Spleen (tissue), 7 donors: ENCODE measurements at regions not wholly inside any gene's neighbourhood (a gene's known extent, or its start where the extent isn't known, plus 50 kb on each side); places are given as distances from the start of the nearest gene placed in this dataset.

Experiments used
- POLR2A ChIP-seq, 3 donors: fragments of 450-650 bp; IDR thresholded peaks; one replicate each; pipeline ENCODE4 v1.5.1; 2017; ENCODE audit warnings: antibody characterized with exemption in 3 of 3, mild to moderate bottlenecking in 1 of 3
- POLR2AphosphoS5 ChIP-seq, 3 donors: sonication (generic); formaldehyde crosslinking; IDR thresholded peaks; one replicate each; pipeline ENCODE4 v1.5.1; 2017; ENCODE audit warnings: antibody characterized with exemption in 3 of 3
- TF ChIP-seq, protein P1 (sequence below), 11 experiments: fragments of 200-600 bp in 7 of 11; fragments of 450-650 bp in 4 of 11; sonication (generic) in 4 of 11; IDR thresholded peaks in 8 of 11; conservative IDR thresholded peaks in 3 of 11; 1 replicate in 7 of 11; 2 replicates in 4 of 11; pipeline versions ENCODE4 v1.4.0 to v1.8.0; 2016 to 2021; ENCODE audit warnings: antibody characterized with exemption in 11 of 11, inconsistent platforms in 4 of 11, mild to moderate bottlenecking in 1 of 11
- donor health status: DM: no; HTN: no; CAD: no; lungs with moderate emphysema.
- donor health status: DM: no; HTN: no; CAD: no.
- donor health status: DM: no; HTN: no; CAD: no.

DNA sequence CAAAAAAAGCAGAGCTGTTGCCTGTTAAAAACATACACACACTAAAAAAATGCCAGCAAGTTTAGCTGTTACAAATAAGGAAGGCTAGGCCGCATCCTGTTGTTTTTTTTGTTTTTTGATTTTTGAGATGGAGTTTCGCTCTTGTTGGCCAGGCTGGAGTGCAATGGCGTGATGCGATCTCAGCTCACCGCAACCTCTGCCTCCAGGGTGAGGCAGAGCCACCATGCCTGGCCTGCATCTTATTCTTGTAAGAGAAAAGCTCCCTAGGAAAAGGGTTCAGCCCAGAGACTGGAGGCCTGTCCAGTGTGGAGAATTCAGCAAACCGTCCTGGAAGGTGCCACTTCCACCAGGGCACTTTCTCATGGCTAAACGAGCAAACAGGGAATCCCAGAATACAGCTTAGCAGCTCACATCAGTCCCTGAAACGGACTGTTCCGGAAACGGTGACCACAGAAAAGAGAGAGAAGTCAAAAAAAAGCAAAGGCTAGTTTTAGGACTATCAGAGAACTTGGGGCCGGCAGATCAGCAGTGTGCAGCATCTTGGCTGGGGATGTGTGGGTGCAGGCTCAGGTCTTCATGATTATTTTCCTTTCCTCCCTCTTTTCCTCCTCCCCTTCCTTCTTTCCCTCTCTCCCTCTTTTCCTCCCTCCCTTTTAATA, 283.6 kb downstream of the AJAP1 start:
- TF ChIP-seq, protein P1, sequence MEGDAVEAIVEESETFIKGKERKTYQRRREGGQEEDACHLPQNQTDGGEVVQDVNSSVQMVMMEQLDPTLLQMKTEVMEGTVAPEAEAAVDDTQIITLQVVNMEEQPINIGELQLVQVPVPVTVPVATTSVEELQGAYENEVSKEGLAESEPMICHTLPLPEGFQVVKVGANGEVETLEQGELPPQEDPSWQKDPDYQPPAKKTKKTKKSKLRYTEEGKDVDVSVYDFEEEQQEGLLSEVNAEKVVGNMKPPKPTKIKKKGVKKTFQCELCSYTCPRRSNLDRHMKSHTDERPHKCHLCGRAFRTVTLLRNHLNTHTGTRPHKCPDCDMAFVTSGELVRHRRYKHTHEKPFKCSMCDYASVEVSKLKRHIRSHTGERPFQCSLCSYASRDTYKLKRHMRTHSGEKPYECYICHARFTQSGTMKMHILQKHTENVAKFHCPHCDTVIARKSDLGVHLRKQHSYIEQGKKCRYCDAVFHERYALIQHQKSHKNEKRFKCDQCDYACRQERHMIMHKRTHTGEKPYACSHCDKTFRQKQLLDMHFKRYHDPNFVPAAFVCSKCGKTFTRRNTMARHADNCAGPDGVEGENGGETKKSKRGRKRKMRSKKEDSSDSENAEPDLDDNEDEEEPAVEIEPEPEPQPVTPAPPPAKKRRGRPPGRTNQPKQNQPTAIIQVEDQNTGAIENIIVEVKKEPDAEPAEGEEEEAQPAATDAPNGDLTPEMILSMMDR (IDR thresholded peaks at IDR 0.05 in 8 of 11, conservative IDR thresholded peaks at IDR 0.05 in 3 of 11), result no peak
- TF ChIP-seq POLR2A (IDR thresholded peaks at IDR 0.05) (no peak), POLR2AphosphoS5 (IDR thresholded peaks at IDR 0.05) (no peak)
